ENCODE measurements at regions not wholly inside any gene's neighbourhood (a gene's known extent, or its start where the extent isn't known, plus 50 kb on each side); places are given as distances from the start of the nearest gene placed in this dataset.

GRCh38 chr18:76771192-76771799 lies 51.1 kb upstream of the ZNF236 start:
- no peak for TF ChIP-seq CTCF (IDR thresholded peaks at IDR 0.05; ENCODE audit: insufficient read depth, low read length, missing control alignments)
- H3K4me3 ChIP-seq (ENCODE audit: low read depth, low read length) = no peak overlapping the region
- POLR2A ChIA-PET = no interaction called here
- no peak for DNase-seq (ENCODE audit: low read depth, low spot score)
- CTCF ChIA-PET = no interaction called here

- CTCF ChIA-PET = interaction anchor here (1.3 kb wide), 1 partner anchor 35 kb away, joined by 4 read pairs; no protein-coding TSS in a partner anchor
- no peak overlapping the region for H3K4me3 ChIP-seq (ENCODE audit: low read depth, low read length)
- POLR2A ChIA-PET = no interaction called here
- no peak for TF ChIP-seq CTCF (IDR thresholded peaks at IDR 0.05; ENCODE audit: insufficient read depth, low read length, missing control alignments)
- DNase-seq (ENCODE audit: low read depth, low spot score) = no peak
Measured at GRCh38 chr18:76767954-76768353, 54.4 kb upstream of the ZNF236 start.

DNA sequence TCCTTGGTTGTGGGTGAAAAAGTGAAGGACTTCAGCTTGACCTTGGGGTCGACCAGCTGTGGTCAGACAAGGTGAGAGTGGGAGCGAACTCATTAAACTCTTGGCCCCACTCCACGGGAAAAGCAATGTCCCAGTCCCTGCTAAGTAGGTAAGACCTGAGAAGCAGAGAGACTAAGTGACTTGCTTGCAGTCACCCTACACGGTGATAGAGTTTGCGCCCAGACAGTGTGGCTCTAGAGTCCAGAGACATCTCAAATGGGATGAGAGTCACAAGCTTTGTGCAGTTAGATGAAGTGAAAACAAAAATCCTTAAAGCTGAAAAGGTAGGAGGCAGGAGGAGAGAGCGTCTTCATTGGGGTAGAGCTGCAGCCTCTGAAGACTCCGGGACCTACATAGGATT lies 55.9 kb upstream of the ZNF236 start:
- POLR2A ChIA-PET = no interaction called here

DNA sequence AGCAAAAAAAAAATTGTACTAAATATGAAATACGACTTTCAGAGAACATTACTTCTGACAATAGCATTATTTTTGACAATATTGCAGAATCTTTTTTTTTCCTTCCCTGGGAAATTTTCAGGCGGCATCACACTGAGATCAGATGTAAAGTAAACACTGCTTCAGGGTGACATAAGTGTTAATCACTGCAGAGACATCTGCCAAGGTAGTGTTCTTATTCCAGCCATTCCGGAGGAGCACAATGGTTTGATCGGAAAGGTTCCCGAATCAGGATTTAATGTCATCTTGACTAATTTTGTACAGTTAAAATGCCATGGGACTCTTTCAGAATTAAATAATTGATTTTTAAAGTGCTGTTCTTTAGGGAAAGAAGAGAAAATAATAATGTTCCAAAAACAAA lies 56.7 kb upstream of the ZNF236 start:
- TF ChIP-seq CTCF (IDR thresholded peaks at IDR 0.05; ENCODE audit: insufficient read depth, low read length, missing control alignments) = no peak
- no peak overlapping the region for H3K4me3 ChIP-seq (ENCODE audit: low read depth, low read length)
- POLR2A ChIA-PET = no interaction called here
- no peak for DNase-seq (ENCODE audit: low read depth, low spot score)
- CTCF ChIA-PET = interaction anchor here (1.1 kb wide), 1 partner anchor 36 kb away, joined by 3 read pairs; no protein-coding TSS in a partner anchor

More for the DNA sequence above, 55.9 kb upstream of the ZNF236 start:
- no peak overlapping the region for H3K4me3 ChIP-seq (ENCODE audit: low read depth, low read length)
- CTCF ChIA-PET = interaction anchor here (1.1 kb wide), 1 partner anchor 36 kb away, joined by 3 read pairs; no protein-coding TSS in a partner anchor
- no peak for DNase-seq (ENCODE audit: low read depth, low spot score)
- TF ChIP-seq CTCF (IDR thresholded peaks at IDR 0.05; ENCODE audit: insufficient read depth, low read length, missing control alignments) = no peak

DNA sequence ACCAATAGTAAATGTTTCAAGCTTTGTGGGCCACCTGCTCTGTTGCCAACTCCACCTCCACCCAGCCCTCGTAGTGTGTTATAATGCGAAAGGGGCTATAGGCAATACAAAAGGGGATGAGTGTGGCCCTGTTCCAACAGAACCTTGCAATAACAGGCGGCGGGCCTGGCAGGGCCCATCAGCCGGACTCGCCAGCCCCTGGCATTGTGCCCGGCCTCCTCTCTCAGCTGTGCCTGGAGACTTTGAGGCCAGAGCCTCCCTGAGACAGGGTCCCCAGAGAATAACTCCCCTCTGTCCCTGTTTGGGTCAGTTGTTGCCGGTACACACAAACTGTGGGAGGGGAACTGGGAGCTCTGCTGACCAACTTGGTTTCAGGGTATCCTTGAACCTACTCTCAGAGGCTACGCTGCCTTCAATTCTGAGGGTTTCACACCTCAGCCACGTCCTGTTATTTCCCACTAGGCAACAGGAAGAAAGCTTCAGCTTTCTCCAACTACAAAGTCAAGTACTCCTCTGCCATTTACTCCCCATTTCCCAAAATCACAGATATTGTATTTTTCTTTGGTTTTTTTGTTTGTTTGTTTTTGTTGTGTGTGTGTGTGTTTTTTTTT lies 58.0 kb upstream of the ZNF236 start:
- DNase-seq (ENCODE audit: low read depth, low spot score) = no peak
- no peak for TF ChIP-seq CTCF (IDR thresholded peaks at IDR 0.05; ENCODE audit: insufficient read depth, low read length, missing control alignments)
- ChIA-PET CTCF (no interaction called here), POLR2A (no interaction called here)
- H3K4me3 ChIP-seq (ENCODE audit: low read depth, low read length) = no peak overlapping the region

GRCh38 chr18:76759056-76759455 lies 63.3 kb upstream of the ZNF236 start:
- no peak for TF ChIP-seq CTCF (IDR thresholded peaks at IDR 0.05; ENCODE audit: insufficient read depth, low read length, missing control alignments)
- ChIA-PET POLR2A (no interaction called here), CTCF (interaction anchor here (1.2 kb wide), 1 partner anchor 42 kb away, joined by 3 read pairs; no protein-coding TSS in a partner anchor)
- DNase-seq (ENCODE audit: low read depth, low spot score) = no peak
- no peak overlapping the region for H3K4me3 ChIP-seq (ENCODE audit: low read depth, low read length)

Data from AG04449 (cell line).